Activated CD4-positive, alpha-beta T cell treated with anti-CD3 and anti-CD28 coated beads, Interleukin-2, Interleukin-6, amounts not matched to agents 100 ng/mL and 50 ng/mL, durations not matched to agents 16 hours and 8 hours (primary cell): ENCODE measurements at regions not wholly inside any gene's neighbourhood (a gene's known extent, or its start where the extent isn't known, plus 50 kb on each side); places are given as distances from the start of the nearest gene placed in this dataset.
A peak's percentile ranks its signal among the peaks of the same experiment; 100 is the strongest.

Experiments used
- DNase-seq: peaks from one replicate; pipeline ENCODE4 v3.0.0-alpha.2; 2020

DNA sequence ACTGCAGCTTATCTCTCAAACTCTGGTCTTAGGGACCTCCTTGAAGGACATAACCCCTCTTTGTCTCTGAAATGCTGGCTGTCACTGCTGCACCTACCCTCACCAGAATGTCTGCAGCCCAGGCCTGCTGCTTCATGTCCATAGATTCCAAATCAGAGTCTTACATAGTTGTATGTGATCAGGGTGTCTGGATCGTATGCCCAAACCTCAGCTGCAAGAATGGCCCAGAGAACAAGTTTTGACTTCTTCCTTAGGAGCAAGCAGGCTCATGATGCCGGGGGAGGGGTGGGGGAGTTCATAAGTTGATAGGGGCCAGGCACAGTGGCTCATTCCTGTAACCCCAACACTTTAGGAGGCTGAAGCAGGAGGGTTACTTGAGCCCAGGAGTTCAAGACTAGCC lies 55.8 kb upstream of the RMDN2 start:
- DNase-seq, result no peak

DNA sequence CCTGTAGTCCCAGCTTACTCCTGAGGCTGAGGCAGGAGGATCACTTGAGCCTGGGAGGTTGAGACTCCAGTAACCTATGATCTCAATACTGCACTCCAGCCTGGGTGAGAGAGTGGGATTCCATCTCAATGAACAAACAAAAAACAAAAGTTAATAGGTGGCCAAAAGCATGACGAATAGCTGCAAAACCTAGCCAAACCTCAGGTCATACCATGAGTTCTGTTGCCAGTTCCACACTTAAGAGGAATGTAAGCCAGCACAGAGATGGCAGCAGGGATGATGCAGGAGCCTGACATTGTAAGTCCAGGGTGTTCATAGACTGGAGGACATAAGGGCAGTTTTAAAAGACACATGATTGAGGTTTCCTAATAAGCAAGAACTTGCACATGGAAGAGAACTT lies 55.3 kb upstream of the RMDN2 start:
- no peak for DNase-seq

DNA sequence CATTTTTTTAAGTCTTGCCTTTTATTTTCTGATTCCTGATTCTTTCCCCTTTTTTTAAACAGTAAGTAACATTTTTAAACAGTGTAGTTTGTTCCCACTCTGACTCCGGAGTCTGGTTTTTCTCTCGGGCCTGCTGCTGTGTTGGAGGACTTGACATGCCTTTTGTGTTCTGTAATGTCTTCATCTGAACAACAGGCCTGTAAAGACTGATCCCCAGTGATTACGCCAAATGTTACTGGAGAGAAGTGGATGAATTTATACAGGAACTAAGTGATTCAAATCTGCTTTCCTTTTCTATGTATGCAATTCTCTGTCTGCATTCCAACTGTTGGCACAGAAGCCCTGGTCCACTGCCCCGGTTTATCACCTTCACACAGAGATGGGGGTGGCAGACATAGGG lies 54.3 kb upstream of the RMDN2 start:
- peak; percentile 19 for DNase-seq

DNA sequence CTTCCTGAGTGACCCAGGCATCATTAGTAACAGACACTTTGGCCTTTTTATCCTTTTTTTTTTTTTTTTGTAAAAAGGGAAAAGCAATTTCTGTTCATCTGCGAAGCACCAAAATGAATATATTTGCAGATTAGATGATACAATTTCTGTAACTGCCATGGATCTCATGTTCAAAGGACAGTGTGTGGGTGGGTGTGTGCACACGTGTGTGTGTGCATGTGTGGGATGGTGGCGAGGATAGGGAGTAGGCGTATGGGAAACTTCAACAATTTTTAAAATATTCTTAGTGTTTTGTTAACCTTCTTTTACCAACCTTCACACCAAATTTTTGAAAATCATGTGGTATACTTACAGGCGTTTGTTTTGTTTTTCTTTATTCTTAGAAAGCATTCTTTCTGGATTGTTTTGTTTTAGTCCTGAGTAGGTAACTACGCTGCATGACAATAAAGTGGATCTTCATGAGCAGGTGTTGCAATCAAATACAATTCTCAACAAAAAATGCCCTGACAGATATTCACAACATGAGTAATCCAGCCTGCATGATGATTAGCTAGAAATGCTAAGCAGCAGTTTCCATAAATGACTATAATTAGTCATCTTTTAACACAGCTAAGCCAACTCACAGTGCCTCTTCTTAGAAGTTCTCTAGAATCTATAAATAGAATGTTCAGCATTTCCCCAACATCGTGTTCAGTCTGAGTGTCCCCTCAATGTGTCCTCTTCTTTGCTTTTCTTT lies 53.5 kb upstream of the RMDN2 start:
- peak; percentile 87 for DNase-seq

DNA sequence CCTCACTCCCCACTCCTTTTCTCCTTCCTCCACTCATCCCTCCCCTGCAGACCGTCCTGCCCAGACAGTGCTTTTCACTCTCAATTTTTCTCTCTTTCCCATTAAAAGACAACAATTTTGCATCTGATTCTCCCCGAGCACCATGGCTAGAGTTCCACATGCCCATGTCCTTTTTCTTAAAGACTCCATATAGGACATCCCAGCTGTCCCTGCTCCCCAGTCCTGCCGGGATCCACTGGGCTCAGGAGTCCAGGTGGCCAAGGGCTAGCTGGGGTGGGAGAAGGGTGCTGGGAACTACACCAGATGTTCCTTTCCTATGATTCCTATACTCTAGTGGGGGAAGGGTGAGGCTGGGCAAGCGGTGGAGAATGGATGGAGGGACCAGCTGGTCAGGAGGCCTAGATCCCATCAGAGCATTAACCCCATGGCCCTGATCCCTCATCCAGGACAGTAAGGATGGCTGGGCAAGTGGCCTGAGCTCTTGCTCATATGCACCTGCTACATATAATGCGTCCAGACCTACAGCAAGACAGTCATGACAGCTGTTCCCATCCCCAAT lies 52.8 kb upstream of the RMDN2 start:
- DNase-seq, result no peak

DNA sequence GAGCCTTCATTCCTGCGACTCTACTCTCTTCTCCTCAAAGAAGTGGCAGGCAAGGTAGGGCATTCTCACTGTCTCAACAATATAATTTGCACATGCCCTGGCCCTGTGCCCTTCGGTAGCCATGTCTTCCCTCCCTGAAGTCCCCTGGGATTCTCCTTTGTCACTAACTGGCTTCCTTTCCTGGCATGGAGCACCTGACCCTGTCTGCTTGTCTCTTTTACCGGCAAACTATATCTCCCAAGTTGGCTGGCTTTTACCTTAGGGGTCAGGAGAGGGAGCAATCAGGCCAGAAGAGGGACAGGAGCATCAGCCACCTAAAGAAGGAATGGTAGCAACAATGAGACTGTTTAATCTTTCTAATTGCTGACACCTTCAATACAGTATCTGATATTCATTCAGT lies 51.9 kb upstream of the RMDN2 start:
- DNase-seq, result no peak

DNA sequence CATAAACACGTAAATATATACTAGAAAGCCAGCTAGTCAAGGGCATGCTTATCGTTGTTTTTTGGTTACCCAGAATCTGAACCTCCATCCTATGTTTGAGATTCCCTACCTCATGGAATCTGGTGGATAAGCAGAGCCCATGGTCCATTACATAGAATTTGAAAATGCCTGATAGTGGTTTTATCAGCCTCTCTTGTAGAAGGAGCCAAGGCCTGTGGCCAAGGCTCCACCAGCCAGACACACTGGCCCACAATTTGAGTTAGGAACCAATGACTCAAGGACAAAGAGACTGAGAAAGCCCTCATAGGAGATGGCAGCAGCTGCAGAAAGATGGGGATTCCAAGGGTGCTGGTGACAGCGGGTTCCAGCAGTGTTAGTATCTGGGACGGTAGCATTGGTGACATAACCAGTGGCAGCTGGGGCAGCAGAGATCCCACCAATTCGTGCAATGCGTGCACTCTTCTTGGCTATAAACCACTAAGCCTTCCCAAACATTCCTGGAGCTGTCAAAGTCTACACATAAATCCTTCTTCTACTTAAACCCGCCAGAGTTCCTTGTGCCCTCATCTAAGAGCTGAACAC lies 51.2 kb upstream of the RMDN2 start:
- no peak for DNase-seq

DNA sequence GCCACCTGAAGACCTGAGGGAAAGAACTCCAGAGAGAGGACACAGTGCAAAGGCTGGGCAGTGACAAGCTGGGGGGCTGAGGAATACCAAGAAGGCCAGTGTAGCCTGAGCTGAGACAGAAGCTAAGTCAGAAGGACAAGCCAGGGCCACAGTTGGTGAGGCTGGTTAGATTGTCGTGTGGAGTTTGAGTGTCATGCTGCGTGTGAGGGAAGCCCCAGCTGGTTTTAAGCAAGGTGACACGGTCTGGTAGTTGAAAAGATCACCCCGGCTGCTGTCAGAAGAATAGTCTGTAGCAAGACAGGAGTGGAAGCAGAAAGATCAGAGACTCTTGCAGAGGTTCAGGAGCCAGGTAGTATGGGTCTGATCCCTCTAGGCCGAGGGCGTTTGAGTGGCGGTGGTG lies 50.6 kb upstream of the RMDN2 start:
- no peak for DNase-seq
